Testis (tissue), 2 donors: ENCODE measurements at regions not wholly inside any gene's neighbourhood (a gene's known extent, or its start where the extent isn't known, plus 50 kb on each side); places are given as distances from the start of the nearest gene placed in this dataset.

Experiments
- POLR2A ChIP-seq: fragments of 450-650 bp; IDR thresholded peaks from one replicate; pipeline ENCODE4 v1.6.1; 2017; ENCODE audit warnings: antibody characterized with exemption, mild to moderate bottlenecking, moderate library complexity
- TF ChIP-seq, protein P1 (sequence below), 3 experiments: fragments of 450-650 bp in 2 of 3; fragments of 200-600 bp in 1 of 3; sonication (generic) in 1 of 3; IDR thresholded peaks; one replicate each; pipeline ENCODE4 v1.5.1; 2016 to 2019; ENCODE audit warnings: antibody characterized with exemption in 3 of 3, mild to moderate bottlenecking in 2 of 3, moderate library complexity in 1 of 3

DNA sequence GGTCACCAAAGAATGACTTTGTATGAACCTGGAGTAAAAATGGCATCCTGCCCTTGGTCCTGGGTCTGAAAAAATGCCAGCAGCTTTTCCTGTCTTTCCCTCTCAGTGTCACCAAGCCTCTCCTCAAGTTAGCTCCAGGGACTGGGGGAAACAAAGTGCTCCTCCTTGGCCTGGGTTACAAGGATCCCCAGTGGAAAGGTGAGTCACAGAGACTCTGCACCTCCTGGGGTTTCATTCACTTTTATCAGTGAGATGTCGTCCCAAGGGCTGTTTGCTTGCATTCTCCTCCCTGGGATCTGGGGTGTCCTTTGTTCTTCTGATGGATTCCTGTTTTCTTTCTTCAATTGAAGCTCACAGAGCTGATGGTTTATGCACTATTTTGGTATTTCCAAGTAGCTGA lies 93.2 kb upstream of the CSNK1A1L start:
- TF ChIP-seq, protein P1, sequence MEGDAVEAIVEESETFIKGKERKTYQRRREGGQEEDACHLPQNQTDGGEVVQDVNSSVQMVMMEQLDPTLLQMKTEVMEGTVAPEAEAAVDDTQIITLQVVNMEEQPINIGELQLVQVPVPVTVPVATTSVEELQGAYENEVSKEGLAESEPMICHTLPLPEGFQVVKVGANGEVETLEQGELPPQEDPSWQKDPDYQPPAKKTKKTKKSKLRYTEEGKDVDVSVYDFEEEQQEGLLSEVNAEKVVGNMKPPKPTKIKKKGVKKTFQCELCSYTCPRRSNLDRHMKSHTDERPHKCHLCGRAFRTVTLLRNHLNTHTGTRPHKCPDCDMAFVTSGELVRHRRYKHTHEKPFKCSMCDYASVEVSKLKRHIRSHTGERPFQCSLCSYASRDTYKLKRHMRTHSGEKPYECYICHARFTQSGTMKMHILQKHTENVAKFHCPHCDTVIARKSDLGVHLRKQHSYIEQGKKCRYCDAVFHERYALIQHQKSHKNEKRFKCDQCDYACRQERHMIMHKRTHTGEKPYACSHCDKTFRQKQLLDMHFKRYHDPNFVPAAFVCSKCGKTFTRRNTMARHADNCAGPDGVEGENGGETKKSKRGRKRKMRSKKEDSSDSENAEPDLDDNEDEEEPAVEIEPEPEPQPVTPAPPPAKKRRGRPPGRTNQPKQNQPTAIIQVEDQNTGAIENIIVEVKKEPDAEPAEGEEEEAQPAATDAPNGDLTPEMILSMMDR (IDR thresholded peaks at IDR 0.05), result no peak
- TF ChIP-seq POLR2A, result no peak
